Rectal smooth muscle tissue (tissue), 1 donor: ENCODE measurements at regions not wholly inside any gene's neighbourhood (a gene's known extent, or its start where the extent isn't known, plus 50 kb on each side); places are given as distances from the start of the nearest gene placed in this dataset.
"Not testable (repeated sequence)": the region's sequence is repeated elsewhere in the genome, so short reads cannot be mapped to it uniquely, and the experiment has no call there.

Experiments used
- H3K27ac ChIP-seq: one replicate; pipeline ENCODE4 v1.7.0; 2013; ENCODE audit warnings: low read depth, low read length, inconsistent platforms
- H3K27me3 ChIP-seq: one replicate; pipeline ENCODE4 v1.7.0; 2013; ENCODE audit warnings: low read length; ENCODE audit not compliant: control insufficient read depth, insufficient read depth
- H3K36me3 ChIP-seq: one replicate; pipeline ENCODE4 v1.7.0; 2013; ENCODE audit warnings: low read length; ENCODE audit not compliant: control insufficient read depth, insufficient read depth
- H3K4me1 ChIP-seq: one replicate; pipeline ENCODE4 v1.7.0; 2013; ENCODE audit warnings: low read length; ENCODE audit not compliant: control insufficient read depth, insufficient read depth
- H3K4me3 ChIP-seq: one replicate; pipeline ENCODE4 v1.7.0; 2013; ENCODE audit warnings: low read length
- H3K9ac ChIP-seq: one replicate; pipeline ENCODE4 v1.7.0; 2013; ENCODE audit warnings: low read length

GRCh38 chr13:99690426-99691174, 189.3 kb downstream of the TM9SF2 start:
- Histone ChIP-seq H3K4me1 (no peaks in the 10 kb centered on the region), H3K9ac (no peak overlapping the region), H3K27ac (no peak overlapping the region), H3K27me3 (no peaks in the 10 kb centered on the region), H3K36me3 (no peaks in the 10 kb centered on the region), H3K4me3 (no peak overlapping the region)

- H3K4me3 ChIP-seq: no peak overlapping the region
- H3K9ac ChIP-seq: no peak overlapping the region
- no peaks in the 10 kb centered on the region for H3K27me3 ChIP-seq
- no peak overlapping the region for H3K27ac ChIP-seq
- no peaks in the 10 kb centered on the region for H3K4me1 ChIP-seq
- H3K36me3 ChIP-seq: no peaks in the 10 kb centered on the region
These were observed 188.7 kb downstream of the TM9SF2 start for GRCh38 chr13:99689955-99690354.

DNA sequence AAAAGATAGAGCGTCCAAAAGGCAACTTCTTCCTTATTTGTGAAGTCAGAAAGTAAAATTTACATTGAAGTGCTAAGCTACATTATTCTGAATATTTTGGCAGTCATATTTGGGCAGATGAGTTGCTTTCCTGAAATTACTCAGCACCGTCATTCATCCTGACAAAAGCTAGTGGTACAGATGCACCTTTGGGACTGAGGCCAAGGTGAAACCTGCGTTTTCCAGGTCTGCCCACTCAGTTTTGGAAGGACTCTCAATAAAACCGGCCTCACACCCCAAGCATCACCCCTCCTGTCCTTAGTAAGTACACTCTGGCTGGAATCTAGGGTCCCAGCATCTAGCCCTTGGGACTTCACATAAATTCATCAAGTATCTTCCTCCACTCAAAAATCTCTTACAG, 187.5 kb downstream of the TM9SF2 start:
- Histone ChIP-seq H3K4me3 (no peak overlapping the region), H3K4me1 (no peaks in the 10 kb centered on the region), H3K36me3 (no peaks in the 10 kb centered on the region), H3K27me3 (no peaks in the 10 kb centered on the region), H3K27ac (no peak overlapping the region), H3K9ac (no peak overlapping the region)

DNA sequence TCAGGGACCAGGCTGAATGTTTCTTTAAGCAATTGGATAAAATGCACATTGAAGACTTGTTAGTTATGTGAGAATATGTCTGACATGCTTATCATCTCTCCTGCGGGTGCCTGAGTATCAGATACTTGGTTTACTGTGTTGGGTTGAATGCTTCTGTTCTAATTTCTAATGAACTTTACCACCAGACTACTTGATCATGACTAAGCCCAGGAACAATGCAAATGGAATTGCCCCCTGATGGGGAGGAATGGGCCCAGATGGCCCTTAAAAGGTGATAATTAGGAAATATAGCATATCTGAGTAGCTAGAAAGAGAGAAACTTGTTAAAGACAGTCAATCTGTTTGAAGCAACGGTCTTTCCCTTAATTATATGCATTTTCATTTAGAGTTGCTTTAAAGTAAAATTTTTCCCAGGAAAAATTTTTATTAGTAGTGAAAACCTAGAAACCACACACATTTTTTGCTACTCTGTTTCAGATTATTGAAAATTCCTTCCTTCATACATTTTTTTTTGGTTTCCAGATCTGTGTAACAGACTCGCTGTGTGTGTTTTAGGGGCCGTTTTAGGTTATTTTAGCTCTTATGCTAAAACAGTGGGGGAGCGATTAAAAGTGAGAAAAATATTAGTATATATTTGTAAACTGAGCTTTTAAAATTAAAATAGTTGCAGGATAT, 186.6 kb downstream of the TM9SF2 start:
- Histone ChIP-seq H3K9ac (no peak overlapping the region), H3K4me3 (no peak overlapping the region)

DNA sequence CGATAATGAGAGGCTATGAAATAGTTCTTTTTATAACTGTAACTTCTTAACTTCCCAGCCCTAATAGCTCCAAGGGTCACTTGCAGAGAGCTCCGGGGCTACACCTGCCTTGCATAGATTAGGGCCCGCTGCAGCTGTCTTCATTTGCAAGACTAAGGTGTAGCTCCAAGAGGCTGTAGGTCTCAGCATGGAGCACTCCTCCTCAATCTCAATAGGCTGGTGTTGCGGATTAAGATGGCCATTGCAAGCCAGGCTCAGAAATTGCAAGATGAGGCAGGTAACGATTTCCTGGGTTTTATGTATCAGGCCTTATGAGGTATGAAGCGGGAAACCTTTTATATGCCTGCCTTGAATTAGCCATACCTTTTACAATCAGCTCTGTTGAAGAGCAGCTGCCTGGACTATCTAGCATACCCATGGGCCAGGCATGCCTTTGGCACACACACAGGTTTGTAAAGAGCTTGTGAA, 185.7 kb downstream of the TM9SF2 start:
- no peaks in the 10 kb centered on the region for H3K36me3 ChIP-seq
- H3K27ac ChIP-seq: no peak overlapping the region

More for the DNA sequence above, 186.6 kb downstream of the TM9SF2 start:
- no peaks in the 10 kb centered on the region for H3K4me1 ChIP-seq
- no peaks in the 10 kb centered on the region for H3K36me3 ChIP-seq
- no peaks in the 10 kb centered on the region for H3K27me3 ChIP-seq
- no peak overlapping the region for H3K27ac ChIP-seq

DNA sequence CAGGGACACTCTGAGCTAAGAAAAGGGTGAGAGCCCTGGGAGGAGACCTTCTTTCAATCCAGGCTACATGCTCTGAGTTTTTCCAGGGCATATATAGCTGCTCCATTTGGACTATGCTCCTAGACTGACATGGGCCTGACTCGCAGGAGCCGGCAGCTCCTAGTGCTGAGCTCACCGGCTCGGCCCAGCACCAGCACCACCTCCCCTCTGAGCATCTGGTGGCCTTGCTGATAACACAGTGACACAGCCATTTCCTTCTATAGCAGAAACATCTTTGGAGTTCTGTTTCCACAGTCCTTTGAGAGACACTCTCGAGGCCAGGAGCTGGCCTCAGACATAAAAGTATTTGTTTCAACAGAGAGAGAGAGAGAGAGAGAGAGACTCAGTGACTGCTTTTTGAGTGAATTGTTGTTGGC, 184.9 kb downstream of the TM9SF2 start:
- no peak overlapping the region for H3K9ac ChIP-seq
- no peak overlapping the region for H3K27ac ChIP-seq

More for the DNA sequence above, 185.7 kb downstream of the TM9SF2 start:
- H3K4me1 ChIP-seq: no peaks in the 10 kb centered on the region
- no peaks in the 10 kb centered on the region for H3K27me3 ChIP-seq
- no peak overlapping the region for H3K4me3 ChIP-seq
- H3K9ac ChIP-seq: no peak overlapping the region

DNA sequence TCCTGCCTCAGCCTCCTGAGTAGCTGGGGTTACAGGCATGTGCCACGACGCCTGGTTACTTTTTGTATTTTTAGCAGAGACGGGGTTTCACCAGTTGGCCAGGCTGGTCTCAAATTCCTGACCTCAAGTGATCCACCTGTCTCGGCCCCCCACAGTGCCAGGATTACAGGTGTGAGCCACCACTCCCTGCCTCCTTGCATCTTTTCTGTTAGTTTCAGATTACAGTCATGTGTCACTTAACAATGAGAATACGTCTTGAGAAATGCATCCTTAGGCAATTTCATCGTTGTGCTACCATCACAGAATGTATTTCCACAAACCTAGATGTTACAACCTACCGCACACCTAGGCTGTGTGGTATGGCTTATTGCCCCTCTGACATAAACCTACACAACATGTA, 180.4 kb downstream of the TM9SF2 start:
- no peaks in the 10 kb centered on the region for H3K36me3 ChIP-seq
- H3K4me1 ChIP-seq: no peaks in the 10 kb centered on the region

More for the DNA sequence above, 184.9 kb downstream of the TM9SF2 start:
- H3K4me1 ChIP-seq: no peaks in the 10 kb centered on the region
- no peaks in the 10 kb centered on the region for H3K36me3 ChIP-seq
- H3K27me3 ChIP-seq: no peaks in the 10 kb centered on the region
- H3K4me3 ChIP-seq: no peak overlapping the region

GRCh38 chr13:99677116-99677951, 176.1 kb downstream of the TM9SF2 start:
- Histone ChIP-seq H3K36me3 (no peaks in the 10 kb centered on the region), H3K4me1 (no peaks in the 10 kb centered on the region), H3K27me3 (no peaks in the 10 kb centered on the region), H3K27ac (no peak overlapping the region), H3K4me3 (no peak overlapping the region), H3K9ac (no peak overlapping the region)

More for the DNA sequence above, 180.4 kb downstream of the TM9SF2 start:
- Histone ChIP-seq H3K9ac (no peak overlapping the region), H3K27ac (no peak overlapping the region), H3K27me3 (no peaks in the 10 kb centered on the region), H3K4me3 (no peak overlapping the region)

DNA sequence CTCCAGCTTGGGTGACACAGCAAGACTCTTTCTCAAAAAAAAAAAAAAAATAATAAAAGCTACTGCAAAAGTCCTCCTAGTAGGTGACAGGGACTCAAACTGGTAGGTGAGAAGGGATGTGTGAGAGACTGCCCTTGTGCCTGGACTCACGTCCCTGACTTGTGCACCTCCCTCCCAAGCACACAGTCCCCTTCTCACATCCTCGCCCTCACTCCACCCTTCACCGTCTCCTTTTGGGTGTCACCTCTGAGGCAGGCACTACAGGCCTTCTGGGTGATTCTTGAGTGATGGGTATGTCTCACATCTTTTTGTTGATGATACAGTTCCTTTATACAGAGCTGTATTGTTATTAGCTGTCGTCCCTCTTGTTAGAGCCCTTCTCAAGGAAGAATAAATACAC, 170.5 kb downstream of the TM9SF2 start:
- Histone ChIP-seq H3K4me1 (no peaks in the 10 kb centered on the region), H3K4me3 (no peak overlapping the region), H3K27me3 (peaks cover 2% of the 10 kb centered on the region), H3K36me3 (no peaks in the 10 kb centered on the region), H3K27ac (no peak overlapping the region), H3K9ac (no peak overlapping the region)

DNA sequence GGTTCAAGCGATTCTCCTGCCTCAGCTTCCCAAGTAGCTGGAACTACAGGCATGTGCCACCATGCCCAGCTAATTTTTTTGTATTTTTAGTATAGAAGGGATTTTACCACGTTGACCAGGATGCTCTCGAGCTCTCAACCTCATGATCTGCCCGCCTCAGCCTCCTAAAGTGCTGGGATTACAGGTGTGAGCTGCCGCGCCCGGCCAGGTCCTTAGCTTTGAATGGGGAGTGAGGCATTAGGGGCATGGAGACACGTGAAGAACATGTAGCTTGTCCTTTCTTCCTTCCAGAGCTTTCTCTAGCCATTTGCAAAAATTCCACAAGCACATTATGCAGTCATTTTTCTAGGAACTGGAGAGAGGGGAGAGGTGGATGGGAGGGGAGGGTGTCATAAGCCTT, 167.8 kb downstream of the TM9SF2 start:
- not testable (repeated sequence) for H3K27ac ChIP-seq

GRCh38 chr13:99666146-99666805, 165.0 kb downstream of the TM9SF2 start:
- Histone ChIP-seq H3K9ac (no peak overlapping the region), H3K27me3 (no peaks in the 10 kb centered on the region), H3K36me3 (no peaks in the 10 kb centered on the region), H3K4me3 (no peak overlapping the region), H3K4me1 (no peaks in the 10 kb centered on the region), H3K27ac (no peak overlapping the region)

More for the DNA sequence above, 167.8 kb downstream of the TM9SF2 start:
- H3K27me3 ChIP-seq, H3K9ac ChIP-seq, H3K4me3 ChIP-seq, H3K36me3 ChIP-seq, H3K4me1 ChIP-seq: not testable (repeated sequence)

- H3K27me3 ChIP-seq: no peaks in the 10 kb centered on the region
- no peak overlapping the region for H3K27ac ChIP-seq
- no peaks in the 10 kb centered on the region for H3K4me1 ChIP-seq
- H3K9ac ChIP-seq: no peak overlapping the region
- no peaks in the 10 kb centered on the region for H3K36me3 ChIP-seq
- H3K4me3 ChIP-seq: no peak overlapping the region
These were observed 164.4 kb downstream of the TM9SF2 start for GRCh38 chr13:99665711-99666110.
